Stimulated activated CD8-positive, alpha-beta memory T cell treated with anti-CD3 and anti-CD28 coated beads, Interleukin-15, amount 100 ng/mL, for 48 hours (primary cell): ENCODE measurements at regions not wholly inside any gene's neighbourhood (a gene's known extent, or its start where the extent isn't known, plus 50 kb on each side); places are given as distances from the start of the nearest gene placed in this dataset.

Experiments used
- DNase-seq, 2 donors: peaks; one replicate each; pipeline ENCODE4 v3.0.0-alpha.2; 2020; ENCODE audit warnings: low read depth in 2 of 2

DNA sequence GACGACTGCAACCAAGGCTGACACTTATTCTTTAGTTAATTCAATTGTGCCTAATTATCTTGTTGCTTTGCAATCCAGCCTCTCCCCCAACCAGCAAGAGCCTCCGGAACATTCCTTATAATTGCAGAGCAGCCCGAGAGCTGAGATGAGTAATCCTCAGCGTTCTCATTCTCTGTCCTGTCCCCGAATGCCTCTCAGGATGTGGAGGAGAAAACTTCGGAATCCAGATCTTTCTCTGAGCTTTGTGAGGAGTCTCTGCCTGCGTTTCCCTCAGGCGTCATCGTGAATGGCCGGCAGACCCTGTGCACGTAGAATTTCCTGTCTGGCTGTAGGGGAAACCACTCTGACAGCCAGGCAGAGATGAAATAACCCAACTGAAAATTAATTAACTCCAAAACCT lies 160.5 kb upstream of the DIO3 start:
- DNase-seq = no peak

DNA sequence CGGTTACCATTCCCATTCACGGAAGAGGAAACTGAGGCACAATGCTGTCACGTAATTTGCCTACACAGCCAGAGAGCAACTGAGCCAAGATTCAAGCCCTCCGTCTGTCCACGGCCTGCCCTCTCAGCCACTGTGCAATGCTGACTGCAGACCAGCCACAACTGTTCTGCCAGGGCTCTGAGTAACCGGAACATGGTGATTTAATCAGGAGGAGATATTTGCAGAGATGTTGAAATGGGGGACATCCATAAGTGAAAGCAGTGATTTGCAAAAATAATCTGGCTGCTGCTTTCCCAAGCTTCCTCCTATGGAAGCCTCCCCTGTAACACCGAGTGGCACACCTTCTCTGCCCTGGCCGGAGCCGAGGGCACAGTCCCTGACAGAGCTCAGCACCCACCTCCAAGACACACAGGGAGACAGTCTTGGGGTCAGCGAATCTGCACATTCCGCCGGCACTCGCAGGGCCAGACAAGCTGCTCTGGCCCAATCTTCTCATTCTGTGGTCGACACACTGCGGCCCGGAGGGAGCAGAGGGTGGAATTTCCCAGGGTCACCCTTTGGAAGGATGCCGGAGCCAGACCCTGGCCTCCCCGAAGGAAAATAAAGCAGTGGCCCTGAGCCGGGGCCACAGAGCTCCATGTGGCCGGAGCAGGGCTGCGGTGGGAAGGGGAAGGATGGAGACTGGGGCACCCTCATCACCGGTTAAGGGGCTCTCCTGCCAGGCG lies 158.2 kb upstream of the DIO3 start:
- no peak for DNase-seq

DNA sequence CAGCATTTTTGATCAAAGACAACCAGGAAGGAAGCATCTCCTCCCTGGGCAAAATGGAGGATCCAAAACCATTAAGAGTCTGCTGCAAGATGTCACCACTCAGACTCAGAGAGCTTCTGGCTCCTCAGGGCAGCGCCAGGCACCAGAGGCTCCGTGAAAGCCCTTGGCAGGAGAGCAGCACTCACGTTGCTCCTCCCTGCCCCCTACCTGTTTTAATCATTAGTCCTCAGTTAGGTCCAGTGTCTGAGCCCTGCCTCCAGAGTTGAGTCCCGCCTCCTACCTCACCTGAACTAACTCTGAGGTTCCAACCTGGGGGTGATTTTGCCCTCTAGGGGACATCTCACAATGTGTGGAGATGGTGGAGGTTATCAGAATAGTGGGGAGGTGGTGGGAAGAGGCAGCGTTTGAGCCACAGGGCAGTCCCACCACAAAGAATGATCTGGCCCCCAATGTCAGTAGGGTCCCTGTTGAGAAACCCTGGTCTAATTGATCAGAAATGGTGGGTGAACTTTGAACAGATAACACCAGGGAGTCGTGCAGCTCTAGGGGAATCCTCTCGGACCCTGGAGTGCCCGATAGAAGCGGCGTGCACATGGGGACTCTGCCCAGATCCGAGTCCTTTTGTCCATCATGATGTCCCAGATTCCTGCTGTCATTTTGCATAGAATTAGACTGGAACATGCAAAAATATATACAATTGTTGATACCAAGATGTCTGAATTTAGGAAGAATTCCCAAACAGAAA lies 156.7 kb upstream of the DIO3 start:
- DNase-seq = no peak

GRCh38 chr14:101405171-101405883 lies 156.0 kb upstream of the DIO3 start:
- DNase-seq = no peak

GRCh38 chr14:101406921-101407320 lies 154.4 kb upstream of the DIO3 start:
- DNase-seq = no peak

DNA sequence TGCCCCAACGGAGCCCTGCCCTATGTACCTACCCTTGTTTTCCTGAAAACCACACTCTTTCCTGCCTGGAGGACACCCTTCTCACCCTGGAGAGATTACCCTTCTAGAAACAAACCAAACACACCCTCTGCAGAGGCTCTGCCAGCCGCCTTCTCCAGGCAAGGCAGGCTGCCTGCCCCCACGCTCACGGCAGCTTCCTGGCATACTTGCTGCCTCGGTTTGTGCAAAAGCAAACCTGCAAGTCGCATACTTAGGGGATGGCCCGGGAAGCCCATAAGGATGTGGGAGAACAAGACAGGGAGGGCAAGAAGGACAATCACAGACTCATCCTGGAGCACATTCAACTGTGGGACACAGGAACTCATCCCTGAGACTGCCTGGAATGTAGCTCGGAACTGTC lies 154.0 kb upstream of the DIO3 start:
- no peak for DNase-seq

GRCh38 chr14:101408077-101408831 lies 153.0 kb upstream of the DIO3 start:
- no peak for DNase-seq

- no peak for DNase-seq
Observed at GRCh38 chr14:101409006-101409543, 152.2 kb upstream of the DIO3 start.

DNA sequence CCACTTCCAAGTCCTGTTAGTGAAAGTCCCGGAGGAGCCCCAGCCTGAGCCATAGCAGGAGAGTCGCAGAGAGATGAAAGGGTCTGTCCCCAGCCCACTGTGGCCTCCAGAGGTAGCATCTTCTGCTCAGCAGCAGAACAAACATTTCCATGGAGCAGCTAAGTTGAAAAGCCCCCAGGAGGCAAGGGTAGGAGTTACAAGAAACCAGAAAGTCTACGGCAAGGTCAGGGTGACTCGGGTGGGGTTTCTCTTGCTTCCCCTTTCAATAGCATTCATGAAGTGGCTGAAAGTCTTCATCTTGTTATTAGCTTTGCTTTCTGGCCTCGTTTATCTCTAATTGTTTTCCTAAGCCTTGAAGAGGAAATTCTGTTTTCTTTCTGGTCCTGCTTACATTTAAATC lies 151.2 kb upstream of the DIO3 start:
- DNase-seq = no peak

DNA sequence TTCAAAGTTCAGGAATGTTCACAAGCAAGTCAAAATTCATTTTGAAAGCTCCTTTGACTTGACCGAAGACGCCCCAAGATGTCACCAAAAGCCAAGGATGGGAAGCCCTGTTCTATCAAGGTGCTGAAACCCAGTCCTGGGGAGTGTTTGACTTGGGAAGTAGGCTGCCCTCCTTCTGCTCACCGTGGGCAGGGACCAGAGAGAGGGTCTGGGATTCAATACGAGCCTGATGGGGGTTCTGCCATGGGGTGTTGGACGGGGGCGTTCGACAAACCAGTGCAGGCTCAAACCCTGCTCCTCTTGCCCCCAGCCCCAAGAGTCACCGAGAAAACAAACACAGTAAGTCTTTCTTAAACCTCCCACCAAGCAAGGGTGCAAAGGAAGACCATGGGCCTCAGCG lies 150.1 kb upstream of the DIO3 start:
- DNase-seq = no peak

GRCh38 chr14:101411779-101412178 lies 149.5 kb upstream of the DIO3 start:
- DNase-seq = no peak

DNA sequence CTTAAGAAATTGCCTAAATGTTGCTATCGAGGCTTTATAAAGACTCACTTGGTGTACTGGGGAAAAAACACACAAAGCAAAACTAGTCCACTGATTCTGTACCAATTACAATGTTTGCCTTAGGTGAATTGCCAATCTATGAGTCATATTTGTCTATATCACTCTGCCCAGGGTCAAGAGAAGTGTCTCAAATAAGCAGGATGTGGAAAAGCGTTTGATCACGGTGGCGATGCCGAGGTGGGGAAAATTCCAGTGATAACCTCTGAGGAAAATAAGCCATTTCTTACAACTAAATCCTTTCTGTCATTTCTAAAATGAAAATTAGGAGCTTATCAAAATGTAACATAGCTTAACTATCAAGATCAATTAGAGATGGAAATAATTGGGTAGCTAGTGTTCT lies 148.6 kb upstream of the DIO3 start:
- no peak for DNase-seq

GRCh38 chr14:101417434-101417833 lies 143.9 kb upstream of the DIO3 start:
- no peak for DNase-seq

DNA sequence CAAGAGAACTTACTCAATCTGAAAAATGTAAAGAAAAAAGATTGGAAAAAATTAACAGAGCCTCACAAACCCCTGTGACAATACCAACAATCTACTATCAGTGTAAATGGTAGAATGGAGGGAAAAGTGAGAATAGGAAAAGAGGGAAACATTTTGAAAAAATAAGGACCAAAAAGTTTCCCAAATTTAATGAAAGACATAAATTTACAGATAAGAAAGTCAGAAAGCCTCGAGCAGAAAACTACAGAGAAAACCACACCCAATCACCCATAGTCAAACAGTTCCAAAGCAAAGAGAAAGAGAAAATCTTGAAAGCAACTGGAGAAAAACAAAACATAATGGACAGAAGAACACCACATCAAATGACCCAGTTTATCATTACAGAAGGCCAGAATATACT lies 142.7 kb upstream of the DIO3 start:
- no peak for DNase-seq

DNA sequence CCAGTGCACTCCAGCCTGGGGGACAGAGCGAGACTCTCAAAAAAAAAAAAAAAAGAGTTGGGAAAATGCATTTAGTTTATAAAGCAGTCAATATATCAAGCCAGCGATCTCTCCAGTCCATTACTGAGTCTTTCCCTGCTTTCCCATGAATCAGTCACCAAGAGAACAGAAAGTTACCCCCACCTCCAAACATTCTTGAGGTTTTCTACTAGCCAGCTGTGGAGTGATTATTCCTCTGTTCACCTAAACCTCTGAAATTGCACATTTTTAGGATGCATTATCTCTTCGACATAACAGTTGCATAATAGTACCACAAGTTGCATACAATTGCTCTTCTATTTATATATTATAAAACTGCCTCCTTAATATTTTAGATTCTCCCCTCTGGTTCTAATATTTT lies 134.8 kb upstream of the DIO3 start:
- DNase-seq = no peak

- no peak for DNase-seq
Observed at GRCh38 chr14:101428409-101428808, 132.9 kb upstream of the DIO3 start.

DNA sequence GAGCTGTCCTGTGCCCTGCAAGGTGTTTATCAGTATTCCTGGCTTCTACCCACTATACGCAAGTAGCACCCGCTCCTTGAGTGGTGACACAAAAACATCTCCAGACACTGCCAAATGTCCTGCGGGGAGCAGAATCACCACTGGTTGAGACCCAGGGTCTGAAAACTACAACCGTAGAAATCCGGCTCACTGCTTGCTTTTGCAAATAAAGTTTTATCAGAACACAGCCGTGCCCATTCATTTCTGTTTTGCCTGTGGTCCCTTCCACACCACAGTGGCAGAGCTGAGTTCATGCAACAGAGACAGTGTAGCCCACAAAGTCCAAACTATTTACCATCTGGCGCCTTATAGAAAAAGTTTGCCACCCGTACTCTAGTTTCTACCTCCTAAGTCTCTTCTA lies 125.7 kb upstream of the DIO3 start:
- no peak for DNase-seq

GRCh38 chr14:101439023-101439422 lies 122.3 kb upstream of the DIO3 start:
- DNase-seq = no peak

DNA sequence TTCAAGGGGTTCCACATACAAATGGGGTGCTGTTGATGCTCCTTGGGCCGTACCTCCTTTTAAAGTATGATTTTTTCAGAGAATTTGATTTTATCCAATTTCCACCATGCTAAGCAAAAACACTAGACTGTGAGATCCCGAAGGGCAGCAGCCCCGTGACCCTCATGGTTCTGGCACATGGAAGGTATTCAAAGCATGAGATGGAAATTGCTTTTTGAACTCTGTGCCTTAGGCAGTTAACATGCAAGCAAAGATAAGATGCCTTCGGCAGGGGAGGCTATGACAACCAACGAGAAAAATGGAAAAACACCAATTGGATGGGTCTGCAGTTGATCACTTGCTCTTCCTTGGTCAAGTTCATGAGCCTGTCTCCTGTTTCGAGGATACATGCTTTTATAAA lies 120.8 kb upstream of the DIO3 start:
- no peak for DNase-seq

DNA sequence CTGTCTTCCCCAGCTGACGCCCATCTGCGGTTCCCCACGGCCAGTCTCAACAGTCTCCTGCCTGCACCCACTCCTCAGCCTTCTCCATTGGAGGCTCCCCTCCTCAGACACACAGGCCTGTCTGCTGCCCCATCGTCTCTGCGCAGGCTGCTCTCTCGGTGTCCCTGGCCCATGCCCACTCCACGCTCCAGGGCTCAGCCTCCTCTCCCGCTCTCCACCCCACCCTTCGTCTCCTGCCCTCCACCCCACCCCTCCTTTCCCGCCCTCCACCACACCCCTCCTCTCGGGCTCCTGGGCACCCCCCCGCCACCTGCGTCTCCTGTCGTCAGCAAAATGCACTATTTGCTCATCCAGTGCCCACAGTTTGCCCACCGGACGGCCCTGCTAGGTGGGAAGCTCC lies 119.6 kb upstream of the DIO3 start:
- DNase-seq = no peak

DNA sequence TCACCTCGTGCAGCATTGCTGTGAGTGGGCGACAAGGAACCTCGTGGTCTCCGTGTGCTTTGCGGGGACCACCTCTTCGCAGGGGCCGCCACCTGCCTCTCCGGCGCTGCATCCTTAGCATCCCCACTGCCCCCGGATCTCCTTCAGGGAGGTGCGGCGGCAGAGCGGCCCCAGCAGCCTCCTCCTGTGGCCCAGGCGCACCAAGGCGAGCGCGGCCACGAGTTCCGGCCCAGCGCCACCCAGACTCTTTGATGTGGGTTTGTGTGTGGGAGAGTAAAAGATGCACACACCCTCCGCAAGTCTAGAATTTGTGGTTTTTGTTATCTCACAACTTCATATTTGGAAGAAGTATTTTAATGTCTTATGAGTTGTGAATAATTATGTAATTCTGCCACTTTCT lies 118.8 kb upstream of the DIO3 start:
- DNase-seq = peak; percentile 55 to 66

GRCh38 chr14:101444116-101444515 lies 117.2 kb upstream of the DIO3 start:
- DNase-seq = no peak
